NCI-H2029 treated with DMSO at 0.1 percent for 48 hours (cell line): ENCODE measurements at regions not wholly inside any gene's neighbourhood (a gene's known extent, or its start where the extent isn't known, plus 50 kb on each side); places are given as distances from the start of the nearest gene placed in this dataset.

Experiments used
- DNase-seq: peaks from one replicate; lab custom pipeline; 2025; lab: John Stamatoyannopoulos, UW

DNA sequence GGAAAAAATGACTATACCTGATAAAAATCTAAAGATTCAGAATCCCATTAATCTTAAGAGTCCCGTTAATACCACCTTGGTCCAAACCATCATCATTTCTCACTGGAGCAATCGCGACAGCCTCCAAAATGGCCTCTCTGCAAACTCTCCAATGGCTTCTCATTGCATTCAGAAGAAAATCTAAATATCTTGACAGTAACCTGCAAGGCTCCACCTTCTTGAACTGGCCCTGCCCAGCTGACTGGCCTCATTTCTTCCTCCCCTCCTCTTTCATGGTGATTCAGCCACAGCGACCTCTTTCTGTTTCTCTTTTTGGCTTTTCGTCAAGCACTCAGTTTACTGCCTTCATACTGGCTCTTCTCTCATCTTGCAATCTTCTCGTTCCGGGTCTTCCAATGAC is 56.2 kb upstream of the GPRIN3 start:
- no peak for DNase-seq

DNA sequence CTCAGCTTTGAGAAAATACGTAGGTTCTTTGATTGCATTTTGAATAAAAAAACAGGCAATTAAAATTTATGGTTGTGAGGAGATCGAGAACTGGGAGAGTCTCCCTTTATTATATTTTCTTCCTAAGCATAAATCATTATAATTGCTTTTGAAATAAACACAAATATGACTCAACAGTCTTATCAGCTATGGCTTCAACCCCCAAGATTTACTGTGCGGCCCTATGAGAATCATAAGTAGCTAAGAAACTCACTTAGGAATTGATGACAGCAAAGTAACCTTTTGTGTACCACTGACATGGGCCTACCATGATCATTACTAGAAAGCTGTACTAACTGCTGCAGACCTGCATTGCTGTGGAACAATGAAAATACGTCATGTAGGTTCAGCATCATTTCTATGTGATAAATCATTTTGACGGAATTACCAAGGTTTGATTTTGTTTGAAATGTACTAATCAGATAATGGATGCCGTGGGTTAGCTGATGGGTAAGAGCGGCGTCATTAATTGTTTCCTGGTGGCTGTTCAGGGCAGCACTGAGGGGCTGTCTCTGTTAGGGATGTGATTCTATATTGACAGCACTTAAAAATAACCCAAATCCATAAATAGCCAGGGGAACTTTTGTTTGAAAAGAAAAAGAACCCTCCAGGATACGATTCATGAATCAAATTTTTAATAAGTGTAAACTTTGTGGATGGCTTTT is 51.5 kb upstream of the GPRIN3 start:
- no peak for DNase-seq

DNA sequence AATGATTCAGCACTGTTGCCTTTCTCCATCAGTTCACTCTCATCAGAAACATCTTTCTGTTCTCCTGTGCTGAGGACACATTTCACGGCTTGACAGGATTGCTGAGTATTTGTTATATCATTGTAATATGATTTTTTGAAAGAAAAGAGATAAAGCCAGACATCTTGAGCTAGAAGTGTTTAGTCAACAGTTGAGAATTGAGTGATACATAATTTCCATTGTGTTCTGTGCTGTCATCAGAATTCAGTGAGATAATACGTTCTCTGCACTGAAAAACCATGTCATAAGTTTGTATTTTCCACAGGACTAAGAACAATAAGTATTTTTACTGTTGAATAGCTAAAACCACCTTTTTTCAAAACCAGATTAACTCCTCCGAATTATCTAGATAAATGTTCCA is 50.2 kb upstream of the GPRIN3 start:
- DNase-seq, result no peak
